Uterus (tissue), 2 donors: ENCODE measurements at regions not wholly inside any gene's neighbourhood (a gene's known extent, or its start where the extent isn't known, plus 50 kb on each side); places are given as distances from the start of the nearest gene placed in this dataset.

Experiments
- CTCF ChIP-seq, 4 experiments: fragments of 200-600 bp in 2 of 4; fragments of 450-650 bp in 2 of 4; sonication (generic) in 2 of 4; IDR thresholded peaks; one replicate each; pipeline ENCODE4 v1.5.1; 2016 to 2019; ENCODE audit warnings: antibody characterized with exemption in 4 of 4, mild to moderate bottlenecking in 2 of 4, moderate library complexity in 1 of 4
- POLR2A ChIP-seq, 2 donors: fragments of 450-650 bp; IDR thresholded peaks; one replicate each; pipeline ENCODE4 v1.6.1; 2016; ENCODE audit warnings: antibody characterized with exemption in 2 of 2, mild to moderate bottlenecking in 1 of 2, moderate library complexity in 1 of 2

- TF ChIP-seq POLR2A (IDR thresholded peaks at IDR 0.05) (no peak), CTCF (IDR thresholded peaks at IDR 0.05) (no peak)
These were observed 102.0 kb upstream of the USP25 start for GRCh38 chr21:15627823-15628222.
